Hepatocyte (in vitro differentiated cells): ENCODE measurements at regions not wholly inside any gene's neighbourhood (a gene's known extent, or its start where the extent isn't known, plus 50 kb on each side); places are given as distances from the start of the nearest gene placed in this dataset.

ENCODE experiments used
- DNase-seq: peaks from one replicate; pipeline ENCODE4 v3.0.0-alpha.2; 2016; ENCODE audit warnings: low spot score
- H2AFZ ChIP-seq: fragments of 200-600 bp; sonication (generic); 2 replicates; pipeline ENCODE4 v1.6.0; 2016; ENCODE audit warnings: antibody characterized with exemption, mild to moderate bottlenecking
- H3K27ac ChIP-seq: fragments of 200-600 bp; sonication (generic); 2 replicates; pipeline ENCODE4 v1.5.1; 2016; ENCODE audit warnings: mild to moderate bottlenecking
- H3K27me3 ChIP-seq: fragments of 200-600 bp; sonication (generic); 2 replicates; pipeline ENCODE4 v1.6.1; 2016
- H3K36me3 ChIP-seq: fragments of 200-600 bp; sonication (generic); replicated peaks from 2 replicates; pipeline ENCODE4 v1.5.1; 2016; ENCODE audit warnings: low read depth; ENCODE audit not compliant: insufficient read depth
- H3K4me1 ChIP-seq: fragments of 200-600 bp; sonication (generic); 2 replicates; pipeline ENCODE4 v1.5.1; 2016; ENCODE audit warnings: mild to moderate bottlenecking, moderate library complexity; ENCODE audit not compliant: insufficient read depth
- H3K4me2 ChIP-seq: fragments of 200-600 bp; sonication (generic); 2 replicates; pipeline ENCODE4 v1.6.0; 2016
- H3K4me3 ChIP-seq: fragments of 200-600 bp; sonication (generic); 2 replicates; pipeline ENCODE4 v1.5.1; 2016; ENCODE audit warnings: mild to moderate bottlenecking
- H3K79me2 ChIP-seq: fragments of 200-600 bp; sonication (generic); 2 replicates; pipeline ENCODE4 v1.6.0; 2017; ENCODE audit warnings: mild to moderate bottlenecking
- H3K9me2 ChIP-seq: fragments of 200-600 bp; sonication (generic); replicated peaks from 2 replicates; pipeline ENCODE4 v1.6.0; 2017; ENCODE audit warnings: mild to moderate bottlenecking; ENCODE audit not compliant: insufficient read depth
- H3K9me3 ChIP-seq: fragments of 200-600 bp; sonication (generic); 2 replicates; pipeline ENCODE4 v1.5.1; 2016; ENCODE audit warnings: low read depth, mild to moderate bottlenecking
- H4K20me1 ChIP-seq: fragments of 200-600 bp; sonication (generic); 2 replicates; pipeline ENCODE4 v1.6.0; 2016; ENCODE audit warnings: mild to moderate bottlenecking; ENCODE audit not compliant: insufficient read depth, poor library complexity, severe bottlenecking
- EZH2 ChIP-seq: fragments of 200-600 bp; sonication (generic); IDR thresholded peaks from 2 replicates; pipeline ENCODE4 v1.6.1; 2016; ENCODE audit warnings: antibody characterized with exemption, mild to moderate bottlenecking, borderline replicate concordance
- EZH2phosphoT487 ChIP-seq: fragments of 200-600 bp; sonication (generic); IDR thresholded peaks from one replicate; pipeline ENCODE4 v1.6.1; 2018; ENCODE audit warnings: antibody characterized with exemption, mild to moderate bottlenecking, low read depth, moderate library complexity; ENCODE audit not compliant: unreplicated experiment, severe bottlenecking
- WGBS: methylation state at CpG from one replicate; pipeline ENCODE4 v1.1.6; 2016; ENCODE audit warnings: low lambda C conversion rate; ENCODE audit errors: missing lambda C conversion rate; 5-methylcytosine and 5-hydroxymethylcytosine counted together
- TF ChIP-seq, protein P1 (sequence below): fragments of 200-600 bp; sonication (generic); IDR thresholded peaks from 2 replicates; pipeline ENCODE4 v1.5.1; 2016; ENCODE audit warnings: antibody characterized with exemption, mild to moderate bottlenecking; ENCODE audit not compliant: poor library complexity

DNA sequence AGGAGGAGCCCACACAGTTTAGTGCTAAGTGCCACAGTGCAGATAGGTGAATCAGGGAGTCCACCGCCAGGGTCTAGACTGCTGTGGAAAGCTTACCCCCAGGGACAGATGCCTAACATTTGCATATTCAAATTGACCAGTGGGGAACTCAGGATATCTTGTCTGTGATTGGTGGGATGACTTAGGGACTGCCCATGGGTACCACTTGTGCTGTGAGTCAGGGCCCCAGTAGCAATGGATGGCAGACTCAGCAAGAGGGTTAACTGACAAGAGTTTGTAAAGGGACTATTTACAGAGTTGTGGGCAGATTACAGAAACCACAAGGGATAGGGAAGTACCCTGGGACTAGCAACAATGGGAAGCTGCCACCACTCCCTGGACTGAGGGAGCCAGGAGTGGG lies 282.1 kb downstream of the BCOR start:
- TF ChIP-seq, protein P1, sequence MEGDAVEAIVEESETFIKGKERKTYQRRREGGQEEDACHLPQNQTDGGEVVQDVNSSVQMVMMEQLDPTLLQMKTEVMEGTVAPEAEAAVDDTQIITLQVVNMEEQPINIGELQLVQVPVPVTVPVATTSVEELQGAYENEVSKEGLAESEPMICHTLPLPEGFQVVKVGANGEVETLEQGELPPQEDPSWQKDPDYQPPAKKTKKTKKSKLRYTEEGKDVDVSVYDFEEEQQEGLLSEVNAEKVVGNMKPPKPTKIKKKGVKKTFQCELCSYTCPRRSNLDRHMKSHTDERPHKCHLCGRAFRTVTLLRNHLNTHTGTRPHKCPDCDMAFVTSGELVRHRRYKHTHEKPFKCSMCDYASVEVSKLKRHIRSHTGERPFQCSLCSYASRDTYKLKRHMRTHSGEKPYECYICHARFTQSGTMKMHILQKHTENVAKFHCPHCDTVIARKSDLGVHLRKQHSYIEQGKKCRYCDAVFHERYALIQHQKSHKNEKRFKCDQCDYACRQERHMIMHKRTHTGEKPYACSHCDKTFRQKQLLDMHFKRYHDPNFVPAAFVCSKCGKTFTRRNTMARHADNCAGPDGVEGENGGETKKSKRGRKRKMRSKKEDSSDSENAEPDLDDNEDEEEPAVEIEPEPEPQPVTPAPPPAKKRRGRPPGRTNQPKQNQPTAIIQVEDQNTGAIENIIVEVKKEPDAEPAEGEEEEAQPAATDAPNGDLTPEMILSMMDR: no peak
- no peak overlapping the region for H3K4me3 ChIP-seq
- H3K4me2 ChIP-seq: no peak overlapping the region
- H3K4me1 ChIP-seq: peaks cover 10% of the 10 kb centered on the region
- H2AFZ ChIP-seq: no peak overlapping the region
- no peaks in the 10 kb centered on the region for H3K9me3 ChIP-seq
- H3K36me3 ChIP-seq: no peaks in the 10 kb centered on the region
- H3K79me2 ChIP-seq: no peaks in the 10 kb centered on the region
- 94% methylated on average over 1 of the region's 1 CpG for WGBS
- no peak for DNase-seq
- peaks cover 14% of the 10 kb centered on the region for H3K27me3 ChIP-seq
- H3K27ac ChIP-seq: no peak overlapping the region
- H4K20me1 ChIP-seq: no peaks in the 10 kb centered on the region
- no peaks in the 10 kb centered on the region for H3K9me2 ChIP-seq

DNA sequence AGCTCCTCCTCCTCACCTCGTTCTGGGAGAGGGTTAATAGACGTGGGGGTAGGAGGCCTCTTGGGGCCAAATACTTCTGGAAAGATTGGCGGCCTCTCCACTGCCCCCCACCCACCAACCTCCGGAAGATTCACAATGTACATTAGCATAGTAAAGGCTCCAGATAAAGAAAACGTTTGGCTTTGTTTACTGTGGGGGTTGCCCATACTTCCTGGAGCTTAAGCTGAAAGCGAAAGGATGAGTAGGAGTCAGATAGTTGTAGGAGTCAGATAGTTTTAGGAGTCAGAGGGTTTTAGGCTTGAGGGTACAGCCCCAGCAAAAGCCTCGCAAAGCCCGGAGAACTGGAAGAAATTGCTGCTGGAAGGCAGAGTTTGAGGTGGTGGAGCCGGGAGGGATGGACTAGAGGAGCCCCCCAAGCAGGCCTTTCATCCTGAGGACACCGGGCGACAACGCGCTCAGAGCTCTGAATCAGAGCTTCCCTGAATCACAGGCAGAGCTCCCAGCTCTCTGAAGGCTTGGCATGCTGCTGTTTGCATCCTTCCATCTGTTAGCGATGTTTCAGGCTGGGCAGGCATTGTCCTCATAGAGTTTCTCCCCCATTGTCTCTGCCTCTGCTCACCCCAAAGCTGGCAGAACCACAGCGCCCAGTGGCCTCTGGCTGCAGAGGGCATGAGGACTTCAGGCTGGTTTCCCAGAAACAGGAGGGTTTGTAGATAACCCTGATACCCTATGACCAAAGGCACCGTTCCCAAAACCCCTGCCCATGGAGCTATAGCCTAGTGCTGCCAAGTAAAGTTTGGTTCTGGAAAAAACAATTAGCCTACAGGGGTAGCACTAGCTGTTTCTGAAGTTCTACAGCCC lies 280.7 kb downstream of the BCOR start:
- no peaks in the 10 kb centered on the region for H3K79me2 ChIP-seq
- no peaks in the 10 kb centered on the region for H3K9me2 ChIP-seq
- peak overlapping the region; percentile 25 for H2AFZ ChIP-seq
- no peak overlapping the region for H3K4me3 ChIP-seq
- H4K20me1 ChIP-seq: no peaks in the 10 kb centered on the region
- peaks cover 13% of the 10 kb centered on the region for H3K4me1 ChIP-seq
- H3K36me3 ChIP-seq: no peaks in the 10 kb centered on the region
- H3K27ac ChIP-seq: peak overlapping the region; percentile 16
- H3K4me2 ChIP-seq: peak overlapping the region; percentile 40
- 33% methylated on average over 16 of the region's 16 CpGs for WGBS
- DNase-seq: peak; percentile 41
- peaks cover 18% of the 10 kb centered on the region for H3K27me3 ChIP-seq
- TF ChIP-seq EZH2: no peak
- TF ChIP-seq, protein P1: no peak
- TF ChIP-seq EZH2phosphoT487: no peak
- no peaks in the 10 kb centered on the region for H3K9me3 ChIP-seq

DNA sequence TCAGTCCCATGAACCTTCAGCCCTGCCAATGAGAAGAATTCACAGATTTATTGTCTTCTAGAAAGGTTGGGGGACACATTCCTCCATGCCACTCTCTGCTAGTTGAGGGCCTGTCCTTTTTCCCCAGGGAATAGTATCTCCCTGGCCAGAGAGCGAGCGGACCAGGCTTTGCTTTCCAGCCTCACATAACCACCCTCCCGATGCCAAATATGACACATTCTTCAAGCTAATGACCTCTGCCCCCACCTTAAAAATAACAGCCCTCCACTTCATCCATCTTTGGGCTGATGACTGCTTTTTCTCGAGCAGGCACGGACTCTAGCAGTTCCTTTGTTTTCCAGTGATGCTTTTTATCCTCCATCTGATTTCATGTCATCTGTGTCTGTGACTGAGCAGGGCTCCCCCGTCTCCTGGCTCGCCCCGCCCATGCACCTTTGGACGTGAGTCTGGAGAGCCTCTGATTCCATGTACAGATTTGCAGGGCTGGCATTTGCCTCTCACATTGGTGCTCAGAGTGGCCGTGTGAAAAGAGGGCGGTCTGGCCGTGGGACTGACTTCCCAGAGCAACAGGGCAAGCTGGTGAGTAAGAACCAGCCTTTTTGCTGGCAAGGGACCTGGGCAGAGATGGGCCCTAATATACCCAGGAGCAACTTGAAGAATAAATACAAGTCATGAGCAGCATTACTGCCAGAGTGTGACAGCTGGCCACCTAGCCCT lies 279.8 kb downstream of the BCOR start:
- no peaks in the 10 kb centered on the region for H4K20me1 ChIP-seq
- TF ChIP-seq EZH2phosphoT487 (no peak), EZH2 (no peak)
- TF ChIP-seq, protein P1: no peak
- H3K79me2 ChIP-seq: no peaks in the 10 kb centered on the region
- H2AFZ ChIP-seq: no peak overlapping the region
- no peak overlapping the region for H3K4me3 ChIP-seq
- no peaks in the 10 kb centered on the region for H3K9me3 ChIP-seq
- no peak overlapping the region for H3K27ac ChIP-seq
- H3K4me1 ChIP-seq: peaks cover 13% of the 10 kb centered on the region
- DNase-seq: peak; percentile 45
- H3K27me3 ChIP-seq: peaks cover 19% of the 10 kb centered on the region
- H3K4me2 ChIP-seq: no peak overlapping the region
- H3K36me3 ChIP-seq: no peaks in the 10 kb centered on the region
- 56% methylated on average over 12 of the region's 12 CpGs for WGBS
- no peaks in the 10 kb centered on the region for H3K9me2 ChIP-seq
